NCI-H2227 (cell line): ENCODE measurements at regions not wholly inside any gene's neighbourhood (a gene's known extent, or its start where the extent isn't known, plus 50 kb on each side); places are given as distances from the start of the nearest gene placed in this dataset.
A peak's percentile ranks its signal among the peaks of the same experiment; 100 is the strongest.

Experiments used
- DNase-seq: peaks from one replicate; lab custom pipeline; 2025; ENCODE audit not compliant: unreplicated experiment; lab: John Stamatoyannopoulos, UW

GRCh38 chr2:18427762-18428161 is 132.7 kb downstream of the RDH14 start:
- DNase-seq, result no peak

GRCh38 chr2:18426174-18426573 is 134.3 kb downstream of the RDH14 start:
- DNase-seq, result no peak

GRCh38 chr2:18425210-18425703 is 135.2 kb downstream of the RDH14 start:
- DNase-seq, result no peak

GRCh38 chr2:18423636-18424035 is 136.8 kb downstream of the RDH14 start:
- DNase-seq, result no peak

GRCh38 chr2:18422432-18423165 is 137.9 kb downstream of the RDH14 start:
- no peak for DNase-seq

- no peak for DNase-seq
Observed at GRCh38 chr2:18413676-18414396, 146.6 kb downstream of the RDH14 start.

GRCh38 chr2:18412980-18413675 is 147.3 kb downstream of the RDH14 start:
- DNase-seq, result no peak

GRCh38 chr2:18411626-18412025 is 148.8 kb downstream of the RDH14 start:
- DNase-seq, result no peak

- no peak for DNase-seq
Observed at GRCh38 chr2:18410543-18410942, 149.9 kb downstream of the RDH14 start.

- DNase-seq, result no peak
Observed at GRCh38 chr2:18408638-18409037, 151.8 kb downstream of the RDH14 start.

GRCh38 chr2:18406219-18406618 is 154.2 kb downstream of the RDH14 start:
- DNase-seq, result no peak

- peak; percentile 4 for DNase-seq
Observed at GRCh38 chr2:18404708-18405107, 155.7 kb downstream of the RDH14 start.

GRCh38 chr2:18403921-18404522 is 156.4 kb downstream of the RDH14 start:
- no peak for DNase-seq

GRCh38 chr2:18402831-18403230 is 157.6 kb downstream of the RDH14 start:
- DNase-seq, result no peak

GRCh38 chr2:18401471-18401870 is 159.0 kb downstream of the RDH14 start:
- DNase-seq, result no peak

- no peak for DNase-seq
Observed at GRCh38 chr2:18399601-18400000, 160.9 kb downstream of the RDH14 start.

GRCh38 chr2:18398833-18399232 is 161.6 kb downstream of the RDH14 start:
- DNase-seq, result no peak

- no peak for DNase-seq
Observed at GRCh38 chr2:18396329-18397010, 164.0 kb downstream of the RDH14 start.

- no peak for DNase-seq
Observed at GRCh38 chr2:18395555-18395954, 164.9 kb downstream of the RDH14 start.

- peak; percentile 68 for DNase-seq
Observed at GRCh38 chr2:18387441-18388206, 172.8 kb downstream of the RDH14 start.
